ENCODE measurements at regions not wholly inside any gene's neighbourhood (a gene's known extent, or its start where the extent isn't known, plus 50 kb on each side); places are given as distances from the start of the nearest gene placed in this dataset.

DNA sequence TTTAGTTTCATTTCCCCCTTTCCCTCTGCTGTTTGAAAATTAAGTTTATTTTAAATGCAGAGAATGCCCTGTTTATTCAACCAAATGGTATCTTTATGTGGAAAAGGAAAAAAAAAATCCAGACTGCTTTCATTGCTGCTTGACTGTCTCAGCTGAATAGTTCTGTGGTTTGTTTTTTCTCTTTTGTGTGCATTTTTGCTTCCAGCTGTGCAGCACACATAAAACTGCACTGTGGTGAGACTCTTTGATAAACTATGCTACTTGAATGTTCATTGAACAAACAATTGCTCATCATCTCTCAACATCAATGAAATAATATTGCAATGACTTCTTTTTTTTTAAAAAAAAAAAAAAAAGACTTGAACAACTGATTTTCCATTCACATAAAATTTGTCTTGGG lies 78.6 kb upstream of the GLI3 start:
- DNase-seq (ENCODE audit: extremely low read depth in 1 of 4, low spot score in 3 of 4) (no peak), ATAC-seq (no peak), FAIRE-seq (no peak)
- in situ Hi-C loops (cut with MboI) = no loop called here
- Histone ChIP-seq H3K9me1 (ENCODE audit: control insufficient read depth, insufficient read depth, low read length) (no peaks in the 10 kb centered on the region), H3K79me2 (ENCODE audit: control insufficient read depth, insufficient read depth, low read length) (no peaks in the 10 kb centered on the region), H4K20me1 (replicated peaks; ENCODE audit: control insufficient read depth, insufficient read depth, low read length) (no peaks in the 10 kb centered on the region), H3K27ac (ENCODE audit: extremely low read depth, low read depth, low read length) (no peak overlapping the region), H3K4me2 (ENCODE audit: insufficient read depth, low read length) (no peak overlapping the region), H2AFZ (ENCODE audit: low read depth, low read length) (no peak overlapping the region), H3K4me3 (no peak overlapping the region), H3K9ac (ENCODE audit: insufficient read depth in 1 of 2, low read depth in 2 of 2, low read length in 2 of 2) (no peak overlapping the region), H3K9me3 (replicated peaks; ENCODE audit: control insufficient read depth, insufficient read depth, low read depth, low read length) (no peaks in the 10 kb centered on the region), H3K36me3 (ENCODE audit: control insufficient read depth, insufficient read depth, low read length) (no peaks in the 10 kb centered on the region), H3K4me1 (replicated peaks in 1 of 2; ENCODE audit: control insufficient read depth in 2 of 2, insufficient read depth in 2 of 2, low read length in 2 of 2) (no peaks in the 10 kb centered on the region), H3K27me3 (ENCODE audit: control insufficient read depth in 2 of 2, insufficient read depth in 2 of 2, low read length in 2 of 2) (no peaks in the 10 kb centered on the region; a peak in 1 of 5 replicates)
- ChIA-PET CTCF (ENCODE audit: low intra/inter-chr PET ratio) (no interaction called here), POLR2A (no interaction called here)
- intact Hi-C loops (cut with micrococcal nuclease) = no loop called here
- no TSS peak for BruUV-seq (replicated peaks)
- TF ChIP-seq CCAR2 (IDR thresholded peaks at IDR 0.05; ENCODE audit: low read depth, low read length) (no peak), BRD4 (IDR thresholded peaks at IDR 0.05) (no peak), ZNF561 (CRISPR knock-in tag; conservative IDR thresholded peaks at IDR 0.05) (no peak), IRF2 (CRISPR knock-in tag; IDR thresholded peaks at IDR 0.05) (no peak), HNRNPLL (IDR thresholded peaks at IDR 0.05; ENCODE audit: low read depth, low read length, poor library complexity, severe bottlenecking) (no peak), ZNF282 (CRISPR knock-in tag; IDR thresholded peaks at IDR 0.05) (no peak), TAF7 (tag; IDR thresholded peaks at IDR 0.05) (no peak), ZC3H11A (IDR thresholded peaks at IDR 0.05; ENCODE audit: low read depth, low read length) (no peak)
- TF ChIP-seq, protein P1, sequence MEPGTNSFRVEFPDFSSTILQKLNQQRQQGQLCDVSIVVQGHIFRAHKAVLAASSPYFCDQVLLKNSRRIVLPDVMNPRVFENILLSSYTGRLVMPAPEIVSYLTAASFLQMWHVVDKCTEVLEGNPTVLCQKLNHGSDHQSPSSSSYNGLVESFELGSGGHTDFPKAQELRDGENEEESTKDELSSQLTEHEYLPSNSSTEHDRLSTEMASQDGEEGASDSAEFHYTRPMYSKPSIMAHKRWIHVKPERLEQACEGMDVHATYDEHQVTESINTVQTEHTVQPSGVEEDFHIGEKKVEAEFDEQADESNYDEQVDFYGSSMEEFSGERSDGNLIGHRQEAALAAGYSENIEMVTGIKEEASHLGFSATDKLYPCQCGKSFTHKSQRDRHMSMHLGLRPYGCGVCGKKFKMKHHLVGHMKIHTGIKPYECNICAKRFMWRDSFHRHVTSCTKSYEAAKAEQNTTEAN (CRISPR knock-in tag; IDR thresholded peaks at IDR 0.05) = no peak

Data from K562 (cell line).